ENCODE measurements at regions not wholly inside any gene's neighbourhood (a gene's known extent, or its start where the extent isn't known, plus 50 kb on each side); places are given as distances from the start of the nearest gene placed in this dataset.
"Not testable (repeated sequence)": the region's sequence is repeated elsewhere in the genome, so short reads cannot be mapped to it uniquely, and the experiment has no call there.

DNA sequence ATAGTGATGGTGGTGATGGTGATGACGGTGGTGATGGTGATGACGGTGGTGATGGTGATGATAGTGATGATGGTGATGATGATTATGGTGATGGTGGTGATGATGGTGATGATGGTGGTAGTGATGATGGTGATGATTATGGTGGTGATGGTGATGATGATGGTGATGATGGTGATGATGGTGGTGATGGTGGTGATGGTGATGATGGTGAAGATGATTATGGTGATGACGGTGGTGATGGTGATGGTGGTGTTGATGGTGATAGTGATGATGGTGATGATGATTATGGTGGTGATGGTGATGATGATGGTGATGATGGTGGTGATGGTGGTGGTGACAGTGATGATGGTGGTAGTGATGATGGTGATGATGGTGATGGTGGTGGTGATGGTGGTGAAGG lies 149.2 kb upstream of the IRX1 start:
- in situ Hi-C loops (cut with HindIII; ENCODE audit: low sequenced_read_pairs): no loop called here
- DNase-seq (ENCODE audit: low read depth, low spot score): no peak
- TF ChIP-seq, protein P1, sequence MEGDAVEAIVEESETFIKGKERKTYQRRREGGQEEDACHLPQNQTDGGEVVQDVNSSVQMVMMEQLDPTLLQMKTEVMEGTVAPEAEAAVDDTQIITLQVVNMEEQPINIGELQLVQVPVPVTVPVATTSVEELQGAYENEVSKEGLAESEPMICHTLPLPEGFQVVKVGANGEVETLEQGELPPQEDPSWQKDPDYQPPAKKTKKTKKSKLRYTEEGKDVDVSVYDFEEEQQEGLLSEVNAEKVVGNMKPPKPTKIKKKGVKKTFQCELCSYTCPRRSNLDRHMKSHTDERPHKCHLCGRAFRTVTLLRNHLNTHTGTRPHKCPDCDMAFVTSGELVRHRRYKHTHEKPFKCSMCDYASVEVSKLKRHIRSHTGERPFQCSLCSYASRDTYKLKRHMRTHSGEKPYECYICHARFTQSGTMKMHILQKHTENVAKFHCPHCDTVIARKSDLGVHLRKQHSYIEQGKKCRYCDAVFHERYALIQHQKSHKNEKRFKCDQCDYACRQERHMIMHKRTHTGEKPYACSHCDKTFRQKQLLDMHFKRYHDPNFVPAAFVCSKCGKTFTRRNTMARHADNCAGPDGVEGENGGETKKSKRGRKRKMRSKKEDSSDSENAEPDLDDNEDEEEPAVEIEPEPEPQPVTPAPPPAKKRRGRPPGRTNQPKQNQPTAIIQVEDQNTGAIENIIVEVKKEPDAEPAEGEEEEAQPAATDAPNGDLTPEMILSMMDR (IDR thresholded peaks at IDR 0.05; ENCODE audit: low read depth, low read length): no peak
- no peak overlapping the region for H3K4me3 ChIP-seq (ENCODE audit: low read depth, low read length)

GRCh38 chr5:3445517-3445916 lies 150.1 kb upstream of the IRX1 start:
- DNase-seq (ENCODE audit: low read depth, low spot score); H3K4me3 ChIP-seq (ENCODE audit: low read depth, low read length); in situ Hi-C loops (cut with HindIII; ENCODE audit: low sequenced_read_pairs): not testable (repeated sequence)

- TF ChIP-seq, protein P1 (IDR thresholded peaks at IDR 0.05; ENCODE audit: low read depth, low read length): no peak
- no peak for DNase-seq (ENCODE audit: low read depth, low spot score)
- in situ Hi-C loops (cut with HindIII; ENCODE audit: low sequenced_read_pairs): no loop called here
These were observed 163.5 kb upstream of the IRX1 start for GRCh38 chr5:3432135-3432534.

GRCh38 chr5:3430691-3431090 lies 164.9 kb upstream of the IRX1 start:
- TF ChIP-seq, protein P1 (IDR thresholded peaks at IDR 0.05; ENCODE audit: low read depth, low read length): no peak
- no peak for DNase-seq (ENCODE audit: low read depth, low spot score)
- in situ Hi-C loops (cut with HindIII; ENCODE audit: low sequenced_read_pairs): no loop called here
- H3K4me3 ChIP-seq (ENCODE audit: low read depth, low read length): no peak overlapping the region

More at GRCh38 chr5:3432135-3432534, 163.5 kb upstream of the IRX1 start:
- no peak overlapping the region for H3K4me3 ChIP-seq (ENCODE audit: low read depth, low read length)

DNA sequence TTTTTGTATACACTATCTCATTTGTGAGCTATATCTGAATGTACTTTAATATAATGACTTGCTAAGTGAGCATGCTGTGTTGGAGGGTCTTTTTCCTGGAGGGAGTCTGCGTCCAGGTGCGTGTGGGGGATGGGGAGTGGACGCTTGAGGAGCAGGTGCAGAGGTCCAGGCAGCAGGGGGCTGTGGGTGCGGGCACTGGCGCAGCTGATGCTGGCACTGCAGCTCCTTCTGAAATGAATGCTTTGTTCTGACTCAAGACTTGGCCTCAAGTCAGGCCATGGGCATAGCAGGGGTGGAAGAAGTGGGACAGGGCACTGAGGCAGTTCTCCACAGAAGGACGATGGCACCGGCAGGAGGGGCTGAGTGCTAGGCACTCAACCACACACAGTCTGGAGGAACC lies 165.7 kb upstream of the IRX1 start:
- no peak overlapping the region for H3K4me3 ChIP-seq (ENCODE audit: low read depth, low read length)
- in situ Hi-C loops (cut with HindIII; ENCODE audit: low sequenced_read_pairs): no loop called here
- DNase-seq (ENCODE audit: low read depth, low spot score): no peak
- TF ChIP-seq, protein P1 (IDR thresholded peaks at IDR 0.05; ENCODE audit: low read depth, low read length): no peak

DNA sequence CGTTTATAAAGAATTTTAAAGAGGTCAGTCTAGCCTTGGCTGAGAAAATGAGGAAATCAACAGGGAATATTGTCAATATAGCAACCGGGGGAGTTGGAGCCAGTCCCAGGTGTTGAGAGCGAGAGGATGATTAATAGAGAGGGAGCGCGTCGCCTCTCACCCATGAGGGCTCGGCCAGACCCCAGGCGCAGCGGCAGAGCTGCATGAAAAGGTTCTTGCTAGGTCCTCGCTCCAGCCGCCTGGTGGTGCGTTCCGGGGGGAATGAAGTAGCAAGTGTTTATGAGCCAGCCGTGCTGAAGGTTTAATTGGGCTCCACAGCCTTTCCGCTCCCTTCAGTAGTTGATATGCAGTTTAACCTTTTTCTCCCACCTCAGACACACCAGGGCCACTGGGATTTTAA lies 167.3 kb upstream of the IRX1 start:
- DNase-seq (ENCODE audit: low read depth, low spot score): no peak
- TF ChIP-seq, protein P1 (IDR thresholded peaks at IDR 0.05; ENCODE audit: low read depth, low read length): no peak
- no peak overlapping the region for H3K4me3 ChIP-seq (ENCODE audit: low read depth, low read length)
- in situ Hi-C loops (cut with HindIII; ENCODE audit: low sequenced_read_pairs): no loop called here

DNA sequence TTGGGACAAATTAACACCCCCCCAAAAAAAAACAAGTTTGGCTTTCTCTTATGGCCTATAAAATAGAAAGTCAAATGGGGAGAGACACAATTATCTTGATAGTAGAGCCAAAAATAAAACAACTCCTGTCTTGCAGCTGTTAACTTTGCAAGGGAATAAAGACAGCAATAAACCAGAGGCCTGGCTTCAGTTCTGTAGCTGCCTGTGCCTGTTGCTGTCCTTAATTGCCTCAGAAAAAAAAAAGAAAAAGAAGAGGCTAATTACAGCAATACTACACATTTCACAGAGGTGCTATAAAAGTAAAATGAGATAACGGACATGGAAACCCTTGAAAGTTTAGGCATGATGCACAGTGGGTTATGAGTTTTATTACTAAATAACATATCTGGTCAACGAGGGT lies 170.7 kb upstream of the IRX1 start:
- DNase-seq (ENCODE audit: low read depth, low spot score): no peak
- TF ChIP-seq, protein P1 (IDR thresholded peaks at IDR 0.05; ENCODE audit: low read depth, low read length): no peak
- no peak overlapping the region for H3K4me3 ChIP-seq (ENCODE audit: low read depth, low read length)
- in situ Hi-C loops (cut with HindIII; ENCODE audit: low sequenced_read_pairs): no loop called here

Data from astrocyte of the spinal cord (primary cell).